ENCODE measurements at regions not wholly inside any gene's neighbourhood (a gene's known extent, or its start where the extent isn't known, plus 50 kb on each side); places are given as distances from the start of the nearest gene placed in this dataset.

GRCh38 chr6:108734271-108734922, 113.8 kb upstream of the ARMC2 start:
- no peak for DNase-seq

- no peak for DNase-seq
Measured at GRCh38 chr6:108735310-108736001, 112.8 kb upstream of the ARMC2 start.

GRCh38 chr6:108736002-108736361, 112.2 kb upstream of the ARMC2 start:
- DNase-seq: no peak

- no peak for DNase-seq
Measured at GRCh38 chr6:108736832-108737231, 111.4 kb upstream of the ARMC2 start.

GRCh38 chr6:108737594-108738546, 110.4 kb upstream of the ARMC2 start:
- DNase-seq: no peak

GRCh38 chr6:108738684-108739416, 109.4 kb upstream of the ARMC2 start:
- no peak for DNase-seq

- DNase-seq: no peak
Measured at GRCh38 chr6:108739496-108740330, 108.5 kb upstream of the ARMC2 start.

- no peak for DNase-seq
Measured at GRCh38 chr6:108741331-108741989, 106.8 kb upstream of the ARMC2 start.

- no peak for DNase-seq
Measured at GRCh38 chr6:108742041-108742440, 106.2 kb upstream of the ARMC2 start.

- DNase-seq: no peak
Measured at GRCh38 chr6:108744244-108744972, 103.8 kb upstream of the ARMC2 start.

- DNase-seq: no peak
Measured at GRCh38 chr6:108744996-108745395, 103.2 kb upstream of the ARMC2 start.

GRCh38 chr6:108745664-108746336, 102.4 kb upstream of the ARMC2 start:
- DNase-seq: no peak

- DNase-seq: no peak
Measured at GRCh38 chr6:108746366-108746765, 101.9 kb upstream of the ARMC2 start.

GRCh38 chr6:108746836-108747575, 101.2 kb upstream of the ARMC2 start:
- DNase-seq: no peak

GRCh38 chr6:108748055-108748454, 100.2 kb upstream of the ARMC2 start:
- DNase-seq: no peak

GRCh38 chr6:108748959-108749358, 99.3 kb upstream of the ARMC2 start:
- DNase-seq: no peak

GRCh38 chr6:108750801-108751200, 97.4 kb upstream of the ARMC2 start:
- no peak for DNase-seq

GRCh38 chr6:108751282-108751681, 96.9 kb upstream of the ARMC2 start:
- no peak for DNase-seq
